Hippocampal formation (tissue), 2 donors: ENCODE measurements at regions not wholly inside any gene's neighbourhood (a gene's known extent, or its start where the extent isn't known, plus 50 kb on each side); places are given as distances from the start of the nearest gene placed in this dataset.
"Not testable (repeated sequence)": the region's sequence is repeated elsewhere in the genome, so short reads cannot be mapped to it uniquely, and the experiment has no call there.

Experiments
- DNase-seq, 2 donors: peaks; one replicate each; lab custom pipeline; 2025; lab: John Stamatoyannopoulos, UW

- DNase-seq: no peak
Measured at GRCh38 chr11:15660496-15660895, 545.8 kb downstream of the INSC start.

GRCh38 chr11:15662285-15662684, 547.6 kb downstream of the INSC start:
- no peak for DNase-seq

- DNase-seq: peak in 1 of 2 donors; percentile 4
Measured at GRCh38 chr11:15663777-15664218, 549.1 kb downstream of the INSC start.

GRCh38 chr11:15665368-15665871, 550.7 kb downstream of the INSC start:
- no peak for DNase-seq

GRCh38 chr11:15667127-15667725, 552.5 kb downstream of the INSC start:
- DNase-seq: no peak

- no peak for DNase-seq
Measured at GRCh38 chr11:15668718-15669117, 554.0 kb downstream of the INSC start.

GRCh38 chr11:15670520-15671070, 555.9 kb downstream of the INSC start:
- no peak for DNase-seq

- DNase-seq: no peak
Measured at GRCh38 chr11:15671216-15671615, 556.5 kb downstream of the INSC start.

GRCh38 chr11:15672825-15673224, 558.1 kb downstream of the INSC start:
- DNase-seq: no peak

GRCh38 chr11:15673408-15673831, 558.7 kb downstream of the INSC start:
- DNase-seq: no peak

- DNase-seq: no peak
Measured at GRCh38 chr11:15674756-15675155, 560.0 kb downstream of the INSC start.

GRCh38 chr11:15675683-15676082, 561.0 kb downstream of the INSC start:
- no peak for DNase-seq

- DNase-seq: no peak
Measured at GRCh38 chr11:15677181-15677580, 562.5 kb downstream of the INSC start.

GRCh38 chr11:15683528-15683927, 568.8 kb downstream of the INSC start:
- no peak for DNase-seq

- DNase-seq: no peak
Measured at GRCh38 chr11:15685306-15685705, 570.6 kb downstream of the INSC start.

GRCh38 chr11:15686259-15686658, 571.5 kb downstream of the INSC start:
- not testable (repeated sequence) for DNase-seq

GRCh38 chr11:15687342-15687741, 572.6 kb downstream of the INSC start:
- DNase-seq: no peak

- DNase-seq: no peak
Measured at GRCh38 chr11:15688351-15688792, 573.6 kb downstream of the INSC start.

GRCh38 chr11:15690320-15690719, 575.6 kb downstream of the INSC start:
- no peak for DNase-seq

- no peak for DNase-seq
Measured at GRCh38 chr11:15692739-15693138, 578.0 kb downstream of the INSC start.

GRCh38 chr11:15695096-15695721, 580.5 kb downstream of the INSC start:
- no peak for DNase-seq

- DNase-seq: no peak
Measured at GRCh38 chr11:15696069-15696468, 581.3 kb downstream of the INSC start.
